ENCODE measurements at regions not wholly inside any gene's neighbourhood (a gene's known extent, or its start where the extent isn't known, plus 50 kb on each side); places are given as distances from the start of the nearest gene placed in this dataset.

DNA sequence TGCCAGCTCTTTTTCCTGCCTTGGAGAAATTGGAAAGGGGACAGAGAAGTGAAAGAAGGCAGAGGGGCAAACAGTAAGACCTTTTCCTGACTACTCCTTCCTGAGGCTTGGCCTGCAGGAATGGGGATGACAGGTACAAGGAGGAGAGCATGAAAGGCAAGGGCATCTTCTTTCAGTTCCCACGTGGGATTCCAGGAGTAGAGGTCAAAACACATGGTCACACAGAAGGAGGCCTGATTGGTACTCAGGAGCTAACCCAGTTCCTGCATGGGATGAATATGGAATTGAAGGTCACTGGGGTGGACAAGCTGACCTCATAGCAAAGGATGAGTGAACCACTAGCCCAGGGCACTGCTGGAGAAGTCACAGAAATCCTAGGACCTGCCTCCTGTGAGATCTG, 112.5 kb upstream of the ZNF366 start:
- Histone ChIP-seq H2AFZ (ENCODE audit: low read length) (no peak overlapping the region), H3T11ph (ENCODE audit: low read length) (no peak overlapping the region), H3K4me1 (ENCODE audit: insufficient read depth, low read length) (peaks cover 3% of the 10 kb centered on the region; the same call in 1 of the 2 replicates), H3K79me2 (ENCODE audit: insufficient read depth, low read length) (no peaks in the 10 kb centered on the region), H4K91ac (ENCODE audit: insufficient read length, low read depth, low read length) (no peak overlapping the region), H3K9ac (ENCODE audit: extremely low read depth, insufficient read length, low read length) (no peak overlapping the region), H3K4me2 (ENCODE audit: insufficient read depth, insufficient read length, low read length) (no peak overlapping the region), H3K23me2 (ENCODE audit: insufficient read length, low read depth, low read length, poor library complexity, severe bottlenecking) (no peaks in the 10 kb centered on the region), H3K27me3 (ENCODE audit: insufficient read depth, low read length) (no peaks in the 10 kb centered on the region), H2BK15ac (ENCODE audit: low read depth, low read length) (no peak overlapping the region), H4K20me1 (ENCODE audit: control insufficient read depth, insufficient read depth, insufficient read length) (no peaks in the 10 kb centered on the region), H2BK120ac (ENCODE audit: low read depth, low read length, poor library complexity, severe bottlenecking) (no peak overlapping the region), H3K56ac (ENCODE audit: insufficient read length, low read depth, low read length) (no peak overlapping the region), H3K79me1 (ENCODE audit: insufficient read depth, low read depth, low read length, poor library complexity, severe bottlenecking) (no peaks in the 10 kb centered on the region), H2AK5ac (ENCODE audit: insufficient read length, low read length) (no peak overlapping the region), H4K8ac (replicated peaks; ENCODE audit: insufficient read length, low read depth, low read length) (no peak overlapping the region), H3K18ac (ENCODE audit: insufficient read length, low read depth, low read length) (no peak overlapping the region), H3K23ac (ENCODE audit: insufficient read length, low read depth, low read length) (no peak overlapping the region), H3K4ac (ENCODE audit: low read depth, low read length) (no peak overlapping the region), H2BK12ac (ENCODE audit: insufficient read length, low read depth, low read length) (no peak overlapping the region), H3K14ac (ENCODE audit: insufficient read depth, low read length) (no peak overlapping the region), H3K27ac (ENCODE audit: insufficient read length, low read depth, low read length) (no peak overlapping the region), H4K5ac (ENCODE audit: insufficient read length, low read depth, low read length) (no peak overlapping the region), H3K9me3 (ENCODE audit: control insufficient read depth, low read depth, low read length) (no peaks in the 10 kb centered on the region), H2BK20ac (ENCODE audit: low read depth, low read length, poor library complexity, severe bottlenecking) (no peak overlapping the region), H2BK5ac (ENCODE audit: insufficient read length, low read length) (no peak overlapping the region)
- Mint-ChIP-seq H3K4me3 (no peak overlapping the region), H3K4me1 (peaks cover 18% of the 10 kb centered on the region in 2 experiments), H3K9me3 (no peaks in the 10 kb centered on the region), H3K27me3 (ENCODE audit: low read depth) (no peaks in the 10 kb centered on the region; the same call in 1 of the 2 replicates), H3K36me3 (ENCODE audit: insufficient read depth in 1 of 3, low read depth in 3 of 3) (no peaks in the 10 kb centered on the region), H3K27ac (no peak overlapping the region)
- WGBS (ENCODE audit: extremely low coverage, insufficient read length, low lambda C conversion rate), result no CpG with 5 or more reads among the region's 1 CpG
- TF ChIP-seq, protein P1, sequence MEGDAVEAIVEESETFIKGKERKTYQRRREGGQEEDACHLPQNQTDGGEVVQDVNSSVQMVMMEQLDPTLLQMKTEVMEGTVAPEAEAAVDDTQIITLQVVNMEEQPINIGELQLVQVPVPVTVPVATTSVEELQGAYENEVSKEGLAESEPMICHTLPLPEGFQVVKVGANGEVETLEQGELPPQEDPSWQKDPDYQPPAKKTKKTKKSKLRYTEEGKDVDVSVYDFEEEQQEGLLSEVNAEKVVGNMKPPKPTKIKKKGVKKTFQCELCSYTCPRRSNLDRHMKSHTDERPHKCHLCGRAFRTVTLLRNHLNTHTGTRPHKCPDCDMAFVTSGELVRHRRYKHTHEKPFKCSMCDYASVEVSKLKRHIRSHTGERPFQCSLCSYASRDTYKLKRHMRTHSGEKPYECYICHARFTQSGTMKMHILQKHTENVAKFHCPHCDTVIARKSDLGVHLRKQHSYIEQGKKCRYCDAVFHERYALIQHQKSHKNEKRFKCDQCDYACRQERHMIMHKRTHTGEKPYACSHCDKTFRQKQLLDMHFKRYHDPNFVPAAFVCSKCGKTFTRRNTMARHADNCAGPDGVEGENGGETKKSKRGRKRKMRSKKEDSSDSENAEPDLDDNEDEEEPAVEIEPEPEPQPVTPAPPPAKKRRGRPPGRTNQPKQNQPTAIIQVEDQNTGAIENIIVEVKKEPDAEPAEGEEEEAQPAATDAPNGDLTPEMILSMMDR (conservative IDR thresholded peaks at IDR 0.05), result no peak
- no peak for DNase-seq

Measured in H9 (cell line).